HG03439 (cell line): ENCODE measurements at regions not wholly inside any gene's neighbourhood (a gene's known extent, or its start where the extent isn't known, plus 50 kb on each side); places are given as distances from the start of the nearest gene placed in this dataset.

Experiments
- ATAC-seq: cut with Tn5 transposase; IDR thresholded peaks from one replicate; pipeline ENCODE4 v1.9.1; 2021; ENCODE audit warnings: mild to moderate bottlenecking, moderate library complexity; ENCODE audit not compliant: unreplicated experiment

DNA sequence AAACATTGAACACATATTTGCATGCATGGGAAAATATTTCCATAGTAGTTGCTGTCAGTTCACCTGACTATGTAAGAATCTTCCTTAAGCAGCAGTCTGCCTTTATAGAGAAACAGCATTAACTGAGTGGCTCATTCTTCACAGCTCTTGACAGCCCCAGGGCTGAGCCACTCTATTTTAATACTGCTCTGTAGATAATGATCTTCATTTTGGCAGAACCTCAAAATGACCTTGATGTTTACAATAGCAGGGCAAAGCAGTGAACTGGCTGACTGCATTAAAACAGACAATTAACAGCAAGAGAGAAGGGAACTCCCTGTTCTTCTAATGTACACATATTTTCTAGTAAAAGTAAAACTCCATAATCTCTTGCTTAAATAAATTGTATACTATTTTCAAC is 580.6 kb upstream of the SOX11 start:
- no peak for ATAC-seq

DNA sequence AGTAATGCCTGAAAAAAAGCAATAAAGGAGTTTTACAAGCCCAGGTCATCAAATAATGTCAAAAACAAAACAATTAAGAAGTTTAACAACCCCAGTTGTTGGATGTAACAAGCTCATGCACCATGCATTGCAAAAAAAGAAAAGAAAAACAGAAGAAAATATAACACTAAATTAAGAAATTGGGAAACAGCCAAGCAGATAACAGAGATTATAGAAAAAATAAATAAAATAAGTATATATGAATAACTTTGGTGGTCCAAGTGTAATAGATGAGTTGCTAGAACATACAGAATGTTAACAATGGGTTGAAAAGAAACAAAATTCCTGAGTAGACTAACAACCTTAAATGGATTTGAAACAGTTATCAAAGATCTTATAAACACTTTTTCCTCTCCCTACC is 573.1 kb upstream of the SOX11 start:
- no peak for ATAC-seq

DNA sequence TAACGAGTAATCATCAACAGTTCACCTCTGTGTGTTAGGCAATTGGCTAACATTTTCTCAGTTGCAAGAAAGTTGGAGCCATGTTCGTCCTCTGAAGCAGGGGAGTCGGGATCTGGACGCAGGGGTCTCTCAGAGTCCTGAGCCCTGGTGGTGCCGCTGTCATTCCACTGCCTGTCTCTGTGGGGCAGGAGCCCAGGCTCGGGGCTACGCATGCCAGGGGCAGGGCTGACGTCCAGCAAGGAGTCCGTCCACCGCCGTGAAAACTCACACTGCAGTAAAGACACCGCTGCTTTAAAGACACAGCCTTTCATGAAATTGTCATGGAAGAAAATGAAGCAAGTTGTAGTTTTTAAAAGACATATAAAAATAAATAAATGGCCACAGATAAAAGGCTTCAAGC is 571.1 kb upstream of the SOX11 start:
- ATAC-seq, result no peak

DNA sequence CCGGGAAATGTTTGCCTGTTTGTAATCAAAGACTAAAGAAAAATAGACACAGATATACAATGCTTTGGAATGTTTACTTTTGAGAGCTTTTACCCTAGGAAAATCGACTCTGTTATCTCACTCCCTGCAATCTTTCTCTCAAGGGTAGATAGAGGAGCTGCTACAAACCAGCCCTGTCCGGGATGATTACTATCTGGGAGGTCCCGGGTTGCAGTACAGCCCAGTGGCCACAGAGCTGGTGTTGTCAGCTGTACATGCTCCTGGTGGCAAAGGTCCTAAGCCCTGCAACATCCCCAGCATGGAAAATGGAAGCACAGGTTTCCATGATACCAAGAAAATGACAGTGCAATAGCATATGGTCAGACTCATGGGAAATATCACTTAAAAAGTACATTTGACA is 570.5 kb upstream of the SOX11 start:
- no peak for ATAC-seq

DNA sequence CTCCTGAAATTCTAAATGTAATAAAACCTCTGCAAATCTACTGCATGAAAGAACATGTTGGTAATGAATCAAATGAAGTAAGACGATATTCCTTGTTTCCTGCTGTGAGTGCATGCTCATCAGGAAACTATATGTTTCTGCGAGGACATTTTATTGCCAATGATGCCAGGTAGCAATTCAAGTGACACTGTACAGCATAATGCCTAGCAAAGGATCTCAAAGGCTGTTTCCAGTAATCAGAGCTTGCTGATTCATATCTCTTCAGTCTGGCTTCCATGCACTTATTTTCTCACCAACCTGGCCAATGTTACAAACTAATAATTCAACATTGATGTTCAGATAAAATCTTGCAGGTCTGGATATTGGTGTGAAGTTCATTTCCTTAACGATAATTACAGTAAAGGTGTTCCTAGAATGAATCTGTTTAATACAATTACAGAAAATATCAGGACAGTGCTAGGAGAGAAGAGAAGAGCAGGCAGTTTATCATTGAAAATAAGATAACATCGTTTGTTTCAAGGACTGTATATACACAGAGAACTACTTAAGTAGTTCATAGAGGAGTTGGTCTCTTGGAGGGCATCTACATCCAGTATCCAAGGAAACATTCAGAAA is 568.5 kb upstream of the SOX11 start:
- no peak for ATAC-seq

DNA sequence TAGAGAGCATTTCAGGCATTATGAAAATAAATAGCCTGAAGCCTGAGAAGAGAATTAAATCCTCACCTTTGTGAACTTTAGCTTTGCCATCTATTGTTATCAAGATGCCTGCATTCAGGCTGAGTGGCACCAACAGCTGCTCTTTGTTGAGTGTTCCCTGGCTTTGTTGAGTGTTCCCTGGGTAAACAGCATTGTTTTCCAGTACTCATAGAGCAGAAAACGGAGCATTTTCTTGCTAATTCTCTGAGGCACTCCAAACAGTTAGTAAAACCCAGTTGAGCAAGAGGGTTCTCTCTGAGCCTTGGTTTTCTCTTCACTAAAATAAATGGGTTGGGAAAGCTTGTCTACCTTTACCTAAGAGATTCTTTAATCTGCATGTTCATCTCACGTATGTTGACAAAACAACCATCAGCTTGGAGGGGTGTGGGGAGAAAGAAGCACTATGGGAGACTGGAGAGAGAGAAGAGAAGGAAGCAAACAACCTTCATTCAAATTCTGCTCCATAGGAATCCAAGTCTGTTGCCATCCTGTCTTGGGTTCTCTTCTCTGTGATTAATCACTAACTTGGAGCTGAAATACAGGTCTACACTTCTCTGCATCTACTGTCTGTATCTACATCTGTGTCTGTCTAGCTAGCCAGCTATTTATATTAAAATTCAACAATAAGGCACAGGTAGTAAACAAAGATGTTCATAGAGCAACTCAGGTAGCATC is 567.0 kb upstream of the SOX11 start:
- ATAC-seq, result no peak

DNA sequence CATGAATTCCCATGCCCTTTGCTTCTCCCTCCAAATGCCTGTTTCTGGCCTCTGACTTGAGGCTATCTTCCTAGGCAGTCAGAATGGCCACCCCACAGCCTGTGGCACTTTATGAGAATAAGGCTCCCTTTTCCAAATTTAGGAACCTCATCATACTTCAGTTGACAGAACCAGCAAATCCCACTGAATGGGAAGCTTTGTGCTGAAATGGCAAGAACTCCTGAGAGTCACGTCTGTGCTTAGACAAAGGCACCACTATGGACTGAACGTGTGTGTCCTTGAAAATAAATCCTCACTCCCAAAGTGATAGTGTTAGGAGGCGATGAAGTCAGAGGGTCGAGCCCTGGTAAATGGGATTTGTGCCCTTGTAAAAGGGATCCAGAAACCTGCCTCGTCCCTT is 559.9 kb upstream of the SOX11 start:
- ATAC-seq, result no peak

DNA sequence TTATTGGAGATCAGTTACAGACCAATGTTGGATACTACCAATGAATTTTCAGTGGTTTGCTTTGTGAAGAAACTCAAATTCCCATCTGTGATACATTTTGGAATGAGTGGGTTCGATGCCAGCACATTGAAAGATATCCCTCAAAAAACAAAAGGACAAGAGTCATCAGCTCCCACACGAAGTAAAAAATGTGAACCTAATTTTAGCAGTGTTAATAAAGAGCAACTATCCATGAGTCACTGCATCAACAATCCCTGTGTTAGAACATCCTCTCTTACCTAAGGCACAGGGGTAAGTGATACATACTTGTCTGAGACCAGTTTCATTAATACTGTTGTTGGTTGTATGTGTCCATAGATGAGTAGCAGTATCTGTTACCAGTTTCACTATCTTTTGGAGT is 551.8 kb upstream of the SOX11 start:
- ATAC-seq, result no peak

DNA sequence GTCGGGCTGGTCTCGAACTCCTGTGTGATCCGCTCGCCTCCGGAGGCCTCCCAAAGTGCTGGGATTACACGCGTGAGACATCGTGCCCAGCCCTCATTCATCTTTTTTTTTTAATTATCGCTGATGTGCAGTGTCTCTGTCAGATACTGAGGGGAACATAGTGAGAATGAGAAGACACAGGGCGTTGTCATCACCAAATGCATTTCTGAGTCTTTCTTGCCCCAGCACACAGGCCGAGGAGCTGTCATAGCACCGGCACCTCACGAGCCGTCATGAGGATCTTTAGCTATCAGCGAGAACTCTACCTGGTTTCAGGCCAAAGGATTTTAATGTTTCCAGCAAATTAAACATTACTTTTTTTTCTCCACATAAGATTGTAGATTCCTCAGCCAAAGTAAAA is 548.0 kb upstream of the SOX11 start:
- no peak for ATAC-seq

DNA sequence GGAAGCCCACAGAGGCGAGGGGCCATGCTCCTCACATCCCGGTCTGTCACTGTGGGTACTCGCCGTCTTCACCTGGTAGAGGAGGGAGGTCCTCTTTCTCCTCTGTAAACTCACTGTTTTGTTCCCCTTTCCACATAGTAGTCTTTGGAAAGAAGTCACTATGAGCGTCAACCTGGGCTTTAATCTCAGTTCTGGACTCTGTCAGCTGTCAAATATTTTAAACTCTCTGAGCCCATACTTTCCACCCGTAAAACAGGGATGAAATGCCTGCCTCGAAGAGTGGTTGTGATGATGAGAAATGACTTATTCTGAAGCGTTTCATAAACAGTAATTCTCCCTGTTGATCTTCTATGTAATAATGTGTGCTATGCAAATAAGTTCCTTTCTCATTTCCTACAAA is 547.1 kb upstream of the SOX11 start:
- no peak for ATAC-seq

DNA sequence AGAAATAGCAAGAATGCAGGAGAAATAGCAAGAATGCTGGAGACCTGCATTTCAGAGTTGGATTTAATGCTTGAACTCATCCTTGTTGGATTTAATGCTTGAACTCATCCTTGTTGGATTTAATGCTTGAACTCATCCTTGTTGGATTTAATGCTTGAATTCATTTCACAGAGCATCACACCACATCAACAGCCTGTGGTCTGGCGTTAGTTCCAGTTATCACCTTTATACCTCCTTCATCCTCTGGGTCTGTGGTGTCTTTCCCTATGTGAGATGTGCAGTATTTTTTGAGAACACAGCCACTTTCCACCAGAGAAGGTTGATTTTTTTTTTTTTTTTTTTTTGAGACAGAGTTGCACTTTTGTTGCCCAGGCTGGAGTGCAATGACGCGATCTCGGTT is 546.4 kb upstream of the SOX11 start:
- no peak for ATAC-seq

DNA sequence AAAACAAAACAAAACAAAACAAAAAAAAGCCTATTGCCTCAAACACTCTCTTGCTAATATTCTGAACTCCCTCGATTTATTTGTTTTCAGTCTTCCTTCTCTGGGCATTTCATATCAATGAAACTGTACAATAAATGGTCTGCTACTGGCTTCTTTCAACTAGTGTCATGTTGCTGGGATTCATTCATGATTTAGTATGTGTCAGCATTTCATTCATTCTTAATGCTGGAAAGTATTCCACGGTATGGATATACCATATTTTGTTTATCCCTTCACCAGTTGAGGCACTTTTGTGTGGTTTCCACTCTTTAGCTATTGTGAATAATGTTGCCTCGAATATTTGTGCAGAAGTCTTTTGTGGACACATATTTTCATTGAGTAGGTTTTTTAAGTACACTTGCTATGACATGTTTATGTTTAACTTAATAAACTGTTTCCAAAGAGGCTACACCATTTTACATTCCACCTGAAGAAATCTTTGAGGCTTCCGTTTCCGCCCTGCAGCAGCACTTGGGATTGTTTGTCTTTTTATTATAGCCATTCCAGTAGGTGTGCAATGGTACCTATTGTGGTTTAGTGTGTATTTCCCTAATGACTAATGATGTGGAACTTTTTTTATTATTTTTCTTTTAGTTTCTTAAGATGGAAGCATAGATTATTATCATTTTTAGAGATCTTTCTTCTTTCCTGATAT is 543.6 kb upstream of the SOX11 start:
- ATAC-seq, result no peak

DNA sequence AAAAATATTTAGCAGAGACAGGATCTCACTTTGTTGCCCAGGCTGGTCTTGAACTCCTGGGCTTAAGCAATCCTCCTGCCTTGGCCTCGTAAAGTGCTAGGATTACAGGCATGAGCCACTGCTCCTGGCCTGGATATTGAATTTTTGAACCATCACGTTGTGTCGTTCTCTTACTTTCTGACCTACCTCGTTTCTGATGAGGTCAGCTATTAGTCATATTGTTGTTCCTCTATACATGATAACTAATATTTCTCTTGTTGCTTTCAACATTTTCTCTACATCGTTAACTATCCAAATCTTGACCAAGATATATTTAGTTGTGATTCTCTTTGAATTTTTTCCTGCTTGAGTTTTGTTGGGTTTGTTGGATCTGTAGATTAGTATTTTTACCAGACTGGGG is 541.3 kb upstream of the SOX11 start:
- ATAC-seq, result no peak

DNA sequence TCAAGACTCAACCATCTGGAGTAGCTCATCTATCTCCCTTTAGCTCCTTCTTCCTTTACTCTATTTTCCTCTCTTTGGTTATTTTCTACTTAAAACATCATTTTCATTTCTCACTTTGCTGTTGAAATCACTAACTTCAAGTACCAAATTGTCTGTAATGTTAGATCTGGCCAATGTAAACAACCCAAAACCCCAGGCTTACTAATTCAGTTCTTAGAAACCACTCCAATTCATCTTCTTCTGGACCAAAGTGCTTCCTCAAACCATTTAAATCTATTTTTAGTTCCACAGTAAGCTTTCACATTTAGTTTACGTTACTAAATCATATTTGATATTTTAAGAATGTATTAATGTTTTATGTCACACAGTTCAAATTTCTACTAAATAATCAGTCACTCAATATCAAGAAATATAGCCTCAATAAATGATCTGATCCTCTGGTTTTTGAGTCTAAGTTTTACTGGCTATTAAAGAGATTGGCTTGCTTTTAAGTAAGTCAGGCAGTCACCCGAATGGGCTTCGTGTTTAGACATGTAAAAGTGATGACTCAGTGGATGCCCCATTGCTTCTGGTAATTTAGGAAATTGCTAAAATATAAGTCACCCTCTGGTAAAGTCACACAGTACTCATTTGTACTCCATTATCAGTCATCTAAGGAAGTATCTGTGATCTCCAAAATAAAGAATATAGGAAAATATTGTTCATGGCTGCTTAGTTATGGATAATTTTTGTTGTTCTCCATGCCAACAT is 527.2 kb upstream of the SOX11 start:
- ATAC-seq, result no peak

DNA sequence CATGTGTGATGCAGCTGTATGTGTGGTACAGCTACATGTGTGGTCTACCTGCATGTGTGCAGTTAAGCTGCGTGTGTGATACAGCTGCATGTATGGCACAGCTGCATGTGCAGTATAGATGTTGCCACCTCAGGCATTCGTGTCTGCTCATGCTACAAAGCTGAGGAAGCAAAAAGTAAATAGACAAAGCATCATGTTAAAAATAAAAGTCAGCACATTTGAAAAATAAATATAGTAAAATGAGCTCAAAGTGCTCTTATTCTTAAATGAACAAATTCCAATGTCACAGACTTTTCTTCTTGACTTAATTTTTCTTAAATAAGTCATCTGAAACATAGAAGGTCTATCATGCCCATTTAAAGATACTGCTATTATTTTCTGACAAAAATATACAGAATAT is 519.3 kb upstream of the SOX11 start:
- ATAC-seq, result no peak

DNA sequence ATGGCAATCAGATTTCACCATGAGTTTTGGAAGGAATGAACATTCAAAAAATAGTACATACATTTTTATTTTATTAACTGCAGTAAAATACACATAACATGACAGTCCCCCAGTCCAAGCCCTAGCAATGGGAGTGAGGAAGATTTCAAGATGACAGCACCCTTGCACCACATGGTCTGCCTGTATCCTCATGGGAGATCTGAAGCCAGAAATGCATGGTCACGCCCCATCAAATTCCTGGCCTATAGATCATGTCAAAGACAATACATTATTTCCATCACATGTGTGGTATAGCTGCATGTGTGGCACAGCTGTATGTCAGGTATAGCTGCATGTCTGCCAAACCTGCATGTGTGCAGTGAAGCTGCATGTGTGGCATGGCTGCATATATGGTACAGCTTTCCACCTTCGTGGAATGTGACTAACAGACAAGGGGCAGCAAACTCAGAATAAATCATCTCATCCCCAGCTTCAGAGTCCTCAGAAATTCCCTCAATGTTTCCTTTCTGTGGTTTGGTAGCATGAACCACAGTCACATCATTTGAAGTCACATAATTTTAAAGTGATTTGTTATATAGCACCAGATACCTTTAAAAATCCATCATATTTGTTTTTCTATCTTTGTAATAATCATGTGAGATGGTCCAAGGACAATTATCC is 518.2 kb upstream of the SOX11 start:
- ATAC-seq, result no peak

DNA sequence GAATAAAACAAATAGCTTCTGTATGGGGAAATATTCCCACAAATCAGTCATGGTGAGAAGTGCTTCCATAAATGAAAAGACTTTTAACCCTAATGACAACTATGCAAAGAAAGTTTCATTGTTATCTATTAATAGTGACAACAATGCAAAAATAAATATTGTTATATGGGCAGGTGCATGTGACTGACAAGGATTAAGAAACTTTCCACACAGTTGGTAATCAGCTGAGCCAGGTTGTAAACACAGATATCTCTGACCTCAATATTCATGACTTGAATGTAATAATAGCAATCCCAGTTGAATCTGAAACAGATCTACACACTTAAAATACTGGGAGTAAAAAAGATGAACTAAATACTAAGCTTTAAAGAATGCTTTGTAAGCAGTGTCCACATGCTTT is 517.0 kb upstream of the SOX11 start:
- ATAC-seq, result no peak

DNA sequence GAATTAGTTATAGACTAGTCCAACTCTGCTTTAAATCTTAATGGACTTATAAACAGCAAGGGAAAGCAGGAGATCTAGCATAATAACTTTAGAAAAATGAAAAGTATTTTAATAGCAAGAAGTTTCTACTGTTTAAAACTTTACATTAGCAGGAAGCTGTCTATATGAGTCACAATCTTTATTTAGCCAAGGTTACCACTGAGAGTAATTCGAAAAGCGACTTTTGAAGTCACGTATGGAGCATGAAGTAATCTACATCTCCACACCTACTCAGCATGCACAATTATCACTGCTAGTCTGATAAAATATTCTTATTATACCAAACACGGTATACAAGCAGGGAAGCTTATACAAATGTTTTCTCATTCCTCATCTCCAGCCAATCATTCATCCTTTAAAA is 515.4 kb upstream of the SOX11 start:
- ATAC-seq, result no peak

DNA sequence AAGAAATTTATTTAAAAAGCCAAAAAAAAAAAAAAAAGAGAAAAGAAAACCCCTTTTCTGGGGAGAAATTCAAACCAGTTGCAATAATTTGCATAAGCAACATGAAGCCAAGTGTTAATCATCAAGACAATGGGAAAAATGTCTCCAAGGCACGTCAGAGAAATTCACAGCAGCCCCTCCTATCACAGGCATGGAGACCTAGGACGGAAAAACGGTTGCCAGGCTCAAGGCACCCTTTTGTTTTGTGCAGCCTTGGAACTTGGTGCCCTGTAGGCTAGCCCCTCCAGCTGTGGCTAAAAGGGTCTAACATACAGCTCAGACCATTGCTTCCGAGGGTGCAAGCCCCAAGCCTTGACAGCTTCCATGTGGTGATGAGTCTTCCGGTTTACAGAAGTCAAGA is 509.2 kb upstream of the SOX11 start:
- no peak for ATAC-seq

DNA sequence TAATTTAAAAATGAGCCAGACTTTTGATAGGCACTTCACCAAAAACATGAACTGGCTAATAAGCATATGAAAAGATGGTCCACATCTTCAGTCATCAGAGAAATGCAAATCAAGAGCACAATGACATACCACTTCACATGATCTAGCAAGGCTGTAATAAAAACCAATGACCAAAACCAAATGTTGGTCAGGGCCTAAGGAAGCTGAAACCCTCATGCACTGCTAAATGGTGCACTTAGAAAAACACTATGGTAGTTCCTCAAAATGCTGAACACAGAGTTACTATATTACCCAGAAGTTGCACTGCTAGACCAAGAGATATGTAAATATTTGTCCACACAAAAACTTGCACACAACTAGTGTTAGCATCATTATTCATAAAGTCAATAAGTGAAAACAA is 504.9 kb upstream of the SOX11 start:
- ATAC-seq, result no peak

DNA sequence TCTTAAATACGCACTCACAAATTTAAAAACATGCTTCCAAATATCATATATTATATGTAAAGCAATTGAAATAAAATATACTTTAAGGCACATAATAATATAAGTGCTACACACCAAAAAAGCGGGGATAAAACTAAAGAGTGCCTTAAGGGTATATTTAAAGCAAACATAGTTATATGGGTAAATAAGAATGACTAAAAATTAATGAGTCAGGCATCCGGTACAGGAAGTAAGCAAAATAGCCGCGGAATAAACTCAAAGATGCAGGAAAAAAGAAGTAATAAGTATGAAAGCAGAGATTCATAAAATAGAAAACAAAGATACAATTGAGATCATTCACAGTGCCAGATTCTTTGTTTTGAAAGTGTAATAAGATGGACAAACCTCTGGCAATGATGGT is 503.5 kb upstream of the SOX11 start:
- ATAC-seq, result no peak
